ENCODE measurements at regions not wholly inside any gene's neighbourhood (a gene's known extent, or its start where the extent isn't known, plus 50 kb on each side); places are given as distances from the start of the nearest gene placed in this dataset.

DNA sequence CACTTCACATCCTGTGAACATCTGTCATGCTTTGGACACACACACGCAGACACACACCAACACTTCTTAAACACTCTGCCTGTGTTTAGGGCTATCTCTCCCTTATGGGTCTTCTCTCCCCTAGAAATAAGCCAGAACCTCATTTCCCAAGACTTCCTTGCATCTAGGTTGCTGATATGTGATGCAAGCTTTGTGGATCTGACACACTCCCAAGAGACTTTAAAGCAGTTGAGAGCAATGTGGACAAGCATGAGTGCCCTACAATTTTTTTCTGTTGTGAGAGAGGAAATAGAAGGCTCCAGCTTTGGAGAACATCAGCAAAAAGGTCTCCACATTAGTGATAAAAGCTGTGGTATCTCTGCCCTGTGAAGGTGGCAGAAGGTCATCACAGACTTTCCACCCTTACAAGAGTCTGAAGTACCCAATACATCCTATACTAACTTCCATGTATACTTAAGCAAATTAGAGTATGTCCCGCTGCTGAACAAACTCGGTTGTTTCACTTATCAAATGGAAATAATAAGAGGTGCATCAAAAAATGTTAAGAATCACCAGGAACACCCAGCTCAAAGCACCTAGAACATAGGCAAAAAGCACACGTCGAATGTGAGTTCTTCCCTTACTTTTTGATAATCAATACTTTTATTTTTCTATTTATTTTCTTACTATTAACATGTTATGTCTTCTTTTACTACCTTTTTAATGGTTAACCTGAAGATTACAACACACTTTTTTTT, 267.6 kb downstream of the SETD4 start:
- no peak for TF ChIP-seq POLR2A (IDR thresholded peaks at IDR 0.05)
- TF ChIP-seq, protein P1, sequence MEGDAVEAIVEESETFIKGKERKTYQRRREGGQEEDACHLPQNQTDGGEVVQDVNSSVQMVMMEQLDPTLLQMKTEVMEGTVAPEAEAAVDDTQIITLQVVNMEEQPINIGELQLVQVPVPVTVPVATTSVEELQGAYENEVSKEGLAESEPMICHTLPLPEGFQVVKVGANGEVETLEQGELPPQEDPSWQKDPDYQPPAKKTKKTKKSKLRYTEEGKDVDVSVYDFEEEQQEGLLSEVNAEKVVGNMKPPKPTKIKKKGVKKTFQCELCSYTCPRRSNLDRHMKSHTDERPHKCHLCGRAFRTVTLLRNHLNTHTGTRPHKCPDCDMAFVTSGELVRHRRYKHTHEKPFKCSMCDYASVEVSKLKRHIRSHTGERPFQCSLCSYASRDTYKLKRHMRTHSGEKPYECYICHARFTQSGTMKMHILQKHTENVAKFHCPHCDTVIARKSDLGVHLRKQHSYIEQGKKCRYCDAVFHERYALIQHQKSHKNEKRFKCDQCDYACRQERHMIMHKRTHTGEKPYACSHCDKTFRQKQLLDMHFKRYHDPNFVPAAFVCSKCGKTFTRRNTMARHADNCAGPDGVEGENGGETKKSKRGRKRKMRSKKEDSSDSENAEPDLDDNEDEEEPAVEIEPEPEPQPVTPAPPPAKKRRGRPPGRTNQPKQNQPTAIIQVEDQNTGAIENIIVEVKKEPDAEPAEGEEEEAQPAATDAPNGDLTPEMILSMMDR (IDR thresholded peaks at IDR 0.05) = no peak
- no peaks in the 10 kb centered on the region for H3K36me3 ChIP-seq
- DNase-seq = no peak
- H3K4me3 ChIP-seq = no peak overlapping the region
- H3K9me3 ChIP-seq = no peaks in the 10 kb centered on the region
- H3K4me1 ChIP-seq = peaks cover 0 to 7% (median 0%) of the 10 kb centered on the region in 4 donors
- no peak overlapping the region for H3K27ac ChIP-seq
- no peaks in the 10 kb centered on the region for H3K27me3 ChIP-seq

DNA sequence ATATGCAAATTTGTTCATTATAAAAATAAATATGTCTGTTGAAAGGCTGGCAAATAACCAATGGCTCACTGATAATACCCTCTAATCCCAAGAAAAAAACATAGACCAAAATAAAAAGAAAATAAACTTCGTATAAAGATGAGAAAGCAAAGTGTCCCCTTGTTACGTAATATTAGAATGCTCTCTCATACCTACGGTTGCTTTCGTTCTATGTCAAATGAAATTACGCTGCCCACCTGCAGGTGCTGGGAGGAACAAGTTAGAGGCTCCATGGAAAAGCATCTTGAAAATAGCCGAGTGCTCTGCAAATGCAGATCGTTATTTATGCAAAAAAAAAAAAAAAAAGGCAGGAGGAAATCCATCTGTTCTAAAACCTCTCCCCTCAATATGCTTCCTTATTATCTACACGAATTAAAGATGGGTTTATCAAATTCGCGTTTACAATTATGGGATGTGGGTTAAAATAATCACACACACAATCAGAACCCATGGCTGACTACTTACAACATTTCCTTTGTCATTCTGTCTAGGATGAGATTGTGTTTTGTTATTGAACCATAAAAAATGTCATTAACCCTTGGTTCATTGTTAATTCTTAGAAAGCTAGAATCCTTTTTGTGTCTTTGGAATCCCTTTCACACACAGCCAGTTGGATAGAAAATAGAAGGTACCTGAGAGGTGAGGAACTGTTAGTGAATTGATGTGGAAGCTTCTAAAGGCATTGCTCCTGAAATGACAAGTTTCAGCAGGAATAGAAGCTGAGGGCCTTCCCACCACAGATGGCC, 268.6 kb downstream of the SETD4 start:
- no peaks in the 10 kb centered on the region for H3K36me3 ChIP-seq
- no peak for TF ChIP-seq POLR2A (IDR thresholded peaks at IDR 0.05)
- TF ChIP-seq, protein P1 (IDR thresholded peaks at IDR 0.05) = no peak
- no peaks in the 10 kb centered on the region for H3K9me3 ChIP-seq
- H3K4me1 ChIP-seq = no peaks in the 10 kb centered on the region
- DNase-seq = no peak
- no peak overlapping the region for H3K27ac ChIP-seq
- H3K27me3 ChIP-seq = no peaks in the 10 kb centered on the region
- no peak overlapping the region for H3K4me3 ChIP-seq

DNA sequence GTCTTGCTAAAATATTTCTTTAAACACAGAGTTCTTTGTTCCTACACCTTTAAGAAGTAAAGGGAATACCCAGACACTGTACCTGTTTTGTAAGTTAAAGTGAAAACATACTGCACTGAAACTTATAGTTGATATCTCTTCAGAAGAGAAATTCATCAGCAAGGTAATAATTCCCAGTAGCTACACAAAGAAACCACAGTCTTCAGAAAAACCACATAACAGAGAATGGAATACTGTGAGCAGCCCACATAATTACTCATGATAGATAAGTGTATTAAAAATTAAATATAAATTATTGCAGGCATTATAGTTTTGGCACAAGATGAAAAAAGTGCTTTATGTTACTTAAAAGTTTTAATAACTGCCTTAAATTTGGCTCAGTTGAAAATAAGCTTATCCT, 276.6 kb downstream of the SETD4 start:
- no peak overlapping the region for H3K27ac ChIP-seq
- no peak for DNase-seq
- no peak for TF ChIP-seq POLR2A (IDR thresholded peaks at IDR 0.05)
- TF ChIP-seq, protein P1 (IDR thresholded peaks at IDR 0.05) = no peak
- H3K4me1 ChIP-seq = no peaks in the 10 kb centered on the region
- no peaks in the 10 kb centered on the region for H3K9me3 ChIP-seq
- H3K4me3 ChIP-seq = no peak overlapping the region
- H3K27me3 ChIP-seq = no peaks in the 10 kb centered on the region
- no peaks in the 10 kb centered on the region for H3K36me3 ChIP-seq

DNA sequence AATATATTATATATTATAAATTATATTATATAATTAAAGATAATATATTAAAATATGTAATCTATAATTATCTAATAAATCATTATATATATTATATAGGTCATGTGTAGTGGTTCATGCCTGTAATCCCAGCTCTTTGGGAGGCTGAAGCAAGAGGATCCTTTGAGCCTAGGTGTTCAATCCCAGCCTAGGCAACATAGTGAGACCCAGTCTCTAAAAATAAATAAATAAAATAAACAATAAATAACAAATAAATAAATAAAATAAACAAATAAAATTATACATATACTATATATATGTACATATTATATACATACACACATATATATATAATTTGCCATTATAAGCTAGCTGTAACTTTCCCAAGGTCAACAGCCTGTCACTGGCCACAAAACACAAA, 277.7 kb downstream of the SETD4 start:
- no peak for DNase-seq
- Histone ChIP-seq H3K27ac (no peak overlapping the region), H3K36me3 (no peaks in the 10 kb centered on the region), H3K4me3 (no peak overlapping the region), H3K27me3 (no peaks in the 10 kb centered on the region), H3K9me3 (no peaks in the 10 kb centered on the region), H3K4me1 (no peaks in the 10 kb centered on the region)
- no peak for TF ChIP-seq POLR2A (IDR thresholded peaks at IDR 0.05)
- TF ChIP-seq, protein P1 (IDR thresholded peaks at IDR 0.05) = no peak

DNA sequence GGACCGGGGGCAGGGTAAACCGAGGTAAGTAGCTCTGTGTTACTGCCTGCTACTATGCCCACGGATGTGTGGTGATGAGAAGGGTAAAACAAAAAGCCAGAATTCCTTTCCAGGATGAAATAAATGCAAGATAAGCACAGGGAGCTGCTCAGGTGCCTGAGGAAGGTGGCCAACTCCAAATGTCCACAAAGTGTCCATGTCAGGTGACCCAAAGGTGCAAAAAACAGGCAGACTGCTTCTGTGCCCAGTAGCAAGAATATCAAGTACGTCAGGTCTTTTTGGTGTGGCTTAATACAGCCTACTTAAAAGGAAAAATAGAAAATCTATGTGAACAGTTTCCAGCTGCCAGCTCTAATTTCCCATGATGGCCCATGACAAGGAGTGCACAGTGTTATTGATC, 279.3 kb downstream of the SETD4 start:
- Histone ChIP-seq H3K4me1 (no peaks in the 10 kb centered on the region), H3K4me3 (no peak overlapping the region), H3K27me3 (no peaks in the 10 kb centered on the region), H3K9me3 (no peaks in the 10 kb centered on the region), H3K27ac (no peak overlapping the region), H3K36me3 (no peaks in the 10 kb centered on the region)
- TF ChIP-seq, protein P1 (IDR thresholded peaks at IDR 0.05) = no peak
- no peak for TF ChIP-seq POLR2A (IDR thresholded peaks at IDR 0.05)
- DNase-seq = no peak
